ENCODE measurements at regions not wholly inside any gene's neighbourhood (a gene's known extent, or its start where the extent isn't known, plus 50 kb on each side); places are given as distances from the start of the nearest gene placed in this dataset.

- TF ChIP-seq CTCF (IDR thresholded peaks at IDR 0.05; ENCODE audit: borderline replicate concordance, extremely low read depth, low read length, poor library complexity, severe bottlenecking) (no peak), EZH2 (IDR thresholded peaks at IDR 0.05; ENCODE audit: borderline replicate concordance, low read depth, low read length, severe bottlenecking) (no peak)
Observed at GRCh38 chr2:217160978-217161973, 301.4 kb upstream of the TNP1 start.
